HL-60/S4 (cell line): ENCODE measurements at regions not wholly inside any gene's neighbourhood (a gene's known extent, or its start where the extent isn't known, plus 50 kb on each side); places are given as distances from the start of the nearest gene placed in this dataset.

Experiments used
- in situ Hi-C: fragments of 300-500 bp; cut with MboI; formaldehyde crosslinking; loops from 2 replicates; pipeline ENCODE4 v1.14.3; 2022; ENCODE audit warnings: low sequenced_read_pairs

DNA sequence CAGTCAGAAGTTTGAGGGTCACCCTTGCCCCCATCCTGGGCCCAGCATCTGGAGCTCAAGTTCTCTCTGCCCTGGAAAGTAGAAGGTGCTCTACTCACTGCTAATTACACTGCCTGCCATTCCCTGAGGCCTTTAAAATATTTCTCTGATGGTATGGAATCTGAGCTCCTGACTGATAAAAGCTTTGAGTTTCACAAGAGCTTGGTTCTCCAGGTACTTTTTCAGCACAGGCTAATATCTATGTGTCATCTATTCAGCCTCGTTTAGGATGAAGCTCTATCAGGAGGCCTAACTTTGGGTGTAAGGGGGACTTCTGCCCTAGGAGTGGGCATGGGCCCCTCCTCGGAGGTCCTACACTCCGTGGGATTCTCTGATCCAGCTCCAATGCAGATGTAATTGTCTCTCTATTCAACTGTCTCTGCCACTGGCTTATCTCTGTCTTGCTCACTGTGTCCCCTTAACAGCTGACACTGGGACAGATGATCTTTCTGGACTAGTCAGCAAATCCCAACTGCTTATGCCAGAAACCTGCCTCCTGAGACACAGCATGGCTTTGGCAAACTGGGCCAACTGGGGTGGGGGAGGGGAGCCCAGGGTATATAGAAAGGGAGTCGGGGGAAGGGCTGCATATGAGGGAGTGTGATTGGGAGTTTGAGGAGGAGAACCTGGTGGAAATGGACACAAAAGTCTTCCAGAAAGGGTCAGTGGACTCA, 104.2 kb upstream of the GADD45A start:
- in situ Hi-C loops, result no loop called here

GRCh38 chr1:67582625-67583461, 102.2 kb upstream of the GADD45A start:
- in situ Hi-C loops, result no loop called here

DNA sequence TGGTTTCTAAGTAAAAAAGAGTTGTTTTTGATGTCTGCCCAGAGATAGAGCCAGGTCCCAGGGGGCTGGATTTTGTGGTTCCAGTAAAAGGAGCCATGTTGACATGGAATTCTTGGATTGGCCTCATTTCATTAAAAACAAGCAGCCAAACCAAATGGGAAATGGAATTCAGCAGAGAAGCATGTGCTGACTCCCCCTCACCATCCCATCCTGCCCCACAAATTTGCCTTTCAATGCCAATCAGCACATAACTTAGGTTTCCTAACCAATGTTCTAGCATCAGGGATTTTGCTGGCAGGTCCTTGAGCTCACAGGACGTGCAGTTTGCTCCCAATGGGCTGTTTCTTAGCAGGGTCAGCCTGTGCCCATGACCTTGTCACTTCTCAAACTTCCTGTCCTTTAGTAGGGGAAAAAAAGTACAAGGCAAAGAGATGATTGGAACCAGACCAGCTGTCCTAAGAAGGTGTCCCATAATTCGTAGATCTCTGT, 101.5 kb upstream of the GADD45A start:
- in situ Hi-C loops, result no loop called here

GRCh38 chr1:67584938-67585337, 100.1 kb upstream of the GADD45A start:
- in situ Hi-C loops, result no loop called here

- in situ Hi-C loops, result no loop called here
Measured at GRCh38 chr1:67586596-67586995, 98.4 kb upstream of the GADD45A start.

DNA sequence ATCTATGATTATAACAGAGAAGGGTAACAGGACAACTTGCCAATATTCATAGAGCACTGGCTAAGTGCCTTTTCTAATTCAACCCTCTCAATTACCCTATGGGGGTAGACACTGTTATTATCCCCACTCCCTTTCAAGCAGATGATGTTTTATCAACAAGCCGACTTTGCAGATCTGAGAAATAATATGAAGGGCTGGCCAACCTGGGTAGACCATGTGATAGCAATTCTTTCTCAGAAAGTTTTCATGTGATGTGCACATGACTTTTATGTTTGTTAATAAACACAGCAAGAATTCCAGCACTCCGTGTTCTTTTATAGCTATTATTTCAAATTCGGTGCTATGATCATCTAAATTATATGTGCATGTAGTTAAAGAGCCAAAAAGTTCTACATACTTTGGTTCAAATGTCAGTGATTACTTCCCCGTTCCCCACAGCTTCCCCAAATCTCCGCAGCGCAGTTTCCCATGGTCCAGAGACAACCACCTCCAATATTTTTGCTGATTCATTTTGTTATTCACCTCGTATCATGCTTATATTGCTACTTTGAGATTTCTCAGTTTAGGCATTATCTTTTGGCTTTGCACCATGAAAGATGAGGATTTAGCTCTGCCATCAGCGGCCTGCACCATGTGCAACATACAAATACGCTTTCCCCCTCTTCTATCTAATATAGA, 96.7 kb upstream of the GADD45A start:
- in situ Hi-C loops, result no loop called here

DNA sequence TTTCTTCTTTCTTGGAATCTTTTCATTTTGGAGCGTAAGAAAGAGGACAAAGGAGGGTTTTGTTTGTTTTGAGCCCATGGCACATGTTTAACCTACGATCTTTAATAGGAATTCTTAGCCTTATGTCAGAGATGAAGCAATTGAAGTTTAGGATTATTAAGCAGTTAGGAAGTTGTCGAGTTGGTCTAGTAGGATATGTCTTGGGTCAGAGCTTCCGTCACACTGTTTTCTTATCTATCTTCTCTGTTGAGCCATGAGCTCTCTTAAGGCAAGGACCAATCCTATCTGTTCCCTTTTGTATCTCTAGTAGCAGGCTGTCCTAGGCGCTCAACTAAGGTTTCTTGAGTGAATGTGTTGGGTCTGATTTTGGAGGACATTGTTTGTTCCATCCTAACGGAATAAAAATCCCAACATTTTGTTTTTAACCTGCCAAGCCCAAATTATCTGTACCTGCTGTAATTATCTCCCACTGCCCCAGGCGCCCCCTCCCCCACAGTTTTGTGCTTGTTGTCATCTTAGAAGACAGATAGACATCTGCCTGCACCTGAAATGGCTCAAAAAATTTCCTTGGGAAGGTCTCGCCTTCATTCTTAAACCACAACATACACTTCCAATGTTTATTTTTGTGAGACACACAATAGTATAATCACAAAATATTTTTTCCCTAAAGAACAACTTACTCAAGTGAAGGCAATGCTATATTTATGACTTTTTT, 95.3 kb upstream of the GADD45A start:
- in situ Hi-C loops, result no loop called here

DNA sequence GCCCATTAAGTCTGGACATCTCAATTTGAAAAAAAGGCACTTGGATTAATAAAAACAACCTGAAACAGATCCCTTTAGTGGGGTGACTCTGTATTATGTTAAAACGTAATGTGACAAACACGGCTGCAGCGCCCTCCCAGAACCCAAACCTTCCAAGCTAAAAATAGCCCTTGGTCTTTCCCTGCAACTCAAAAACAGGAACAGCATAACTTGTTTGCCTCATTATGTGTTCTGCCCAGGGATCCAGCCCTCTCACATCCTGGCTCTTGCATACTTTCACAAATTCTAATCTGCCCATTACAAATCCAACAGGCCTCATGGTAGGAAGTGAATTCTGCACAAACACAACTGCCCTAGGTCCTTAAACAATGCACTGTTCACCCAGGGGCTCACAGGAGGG, 94.7 kb upstream of the GADD45A start:
- in situ Hi-C loops, result no loop called here

DNA sequence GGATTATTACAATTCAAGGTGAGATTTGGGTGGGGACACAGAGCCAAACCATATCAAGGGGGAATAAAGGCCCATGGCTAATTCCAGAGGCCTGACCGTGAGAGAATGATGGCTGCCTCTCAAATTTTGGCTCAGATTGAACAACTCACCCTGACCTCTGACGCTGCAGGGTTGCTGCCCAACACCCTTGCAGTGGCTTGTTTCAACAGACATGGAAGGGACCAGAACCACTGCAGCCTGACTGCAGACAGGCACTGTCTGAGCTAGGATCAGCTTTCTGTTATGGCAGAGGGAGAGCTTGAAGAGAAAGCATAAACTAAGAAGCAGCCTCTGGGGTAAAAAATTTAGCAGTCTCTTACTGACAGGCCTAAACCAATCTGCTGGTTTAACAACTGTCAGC, 90.2 kb upstream of the GADD45A start:
- in situ Hi-C loops, result no loop called here

DNA sequence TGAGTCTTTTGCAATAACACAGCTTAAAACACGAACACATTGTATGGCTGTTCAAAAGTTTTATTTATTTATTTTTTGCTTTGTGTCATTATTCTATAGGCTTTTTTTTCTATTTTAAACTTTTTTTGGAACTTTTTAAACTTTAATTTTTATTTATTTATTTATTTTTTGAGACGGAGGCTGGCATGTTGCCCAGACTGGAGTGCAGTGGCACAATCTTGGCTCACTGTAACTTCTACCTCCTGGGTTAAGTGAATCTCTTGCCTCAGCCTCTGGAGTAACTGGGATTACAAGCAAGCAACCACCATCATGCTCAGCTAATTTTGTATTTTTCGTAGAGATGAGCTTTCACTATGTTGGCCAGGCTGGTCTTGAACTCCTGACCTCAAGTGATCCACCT, 88.3 kb upstream of the GADD45A start:
- in situ Hi-C loops, result no loop called here

DNA sequence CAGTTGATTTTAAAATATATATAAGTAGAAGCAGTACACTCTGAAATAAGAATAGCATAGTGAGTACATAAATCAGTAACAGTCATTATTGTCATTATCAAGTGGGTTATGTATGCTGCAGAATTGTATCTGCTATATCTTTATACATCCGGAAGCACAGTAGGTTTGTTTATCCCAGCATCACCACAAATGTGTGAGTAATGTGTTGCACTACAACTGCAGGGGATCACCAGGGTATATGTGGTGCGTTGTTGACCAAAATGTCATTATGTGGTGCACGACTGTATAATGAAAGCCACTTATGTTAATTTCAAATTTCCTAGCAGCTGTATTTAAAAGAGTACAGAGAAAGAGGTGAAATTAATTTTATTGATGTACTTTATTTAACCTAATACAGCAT, 87.7 kb upstream of the GADD45A start:
- in situ Hi-C loops, result no loop called here

DNA sequence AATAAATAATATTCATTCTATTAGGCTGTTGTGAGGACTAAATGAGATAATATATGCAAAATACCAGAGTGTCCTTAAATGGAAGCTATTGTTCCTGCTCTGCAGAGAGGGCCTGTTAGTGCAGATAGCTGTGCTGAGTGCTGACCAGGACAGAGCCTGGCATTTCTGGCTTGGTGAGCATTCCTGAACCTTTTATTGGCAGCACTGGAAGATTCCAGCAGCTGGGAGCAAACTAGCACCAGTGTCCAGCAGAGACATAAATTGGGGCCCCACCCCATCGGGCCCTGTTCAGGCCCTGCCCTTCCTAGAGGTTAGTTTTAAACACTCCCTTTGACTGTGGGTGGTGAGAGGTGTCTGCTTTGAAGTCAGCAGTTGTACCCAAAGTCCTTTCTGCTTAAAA, 85.9 kb upstream of the GADD45A start:
- in situ Hi-C loops, result no loop called here

DNA sequence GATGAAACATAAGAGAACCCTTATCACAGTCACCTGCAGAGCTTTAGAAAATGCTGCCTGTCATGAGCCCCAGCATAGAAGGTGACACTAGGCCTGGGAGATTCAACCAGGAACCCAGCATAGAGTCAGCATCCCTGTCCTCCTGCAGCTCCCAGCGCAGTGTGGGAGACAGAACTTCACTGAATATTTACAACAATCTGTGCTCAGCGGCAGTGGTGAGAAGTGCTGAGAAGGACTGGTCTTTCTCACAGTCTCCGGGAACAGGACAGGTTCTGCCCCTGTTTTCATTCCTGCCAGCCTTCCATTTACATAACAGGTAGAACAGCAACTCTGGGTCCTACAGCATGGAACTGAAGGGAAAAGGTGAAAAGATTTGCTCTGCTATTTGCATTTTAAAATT, 83.5 kb upstream of the GADD45A start:
- in situ Hi-C loops, result no loop called here

DNA sequence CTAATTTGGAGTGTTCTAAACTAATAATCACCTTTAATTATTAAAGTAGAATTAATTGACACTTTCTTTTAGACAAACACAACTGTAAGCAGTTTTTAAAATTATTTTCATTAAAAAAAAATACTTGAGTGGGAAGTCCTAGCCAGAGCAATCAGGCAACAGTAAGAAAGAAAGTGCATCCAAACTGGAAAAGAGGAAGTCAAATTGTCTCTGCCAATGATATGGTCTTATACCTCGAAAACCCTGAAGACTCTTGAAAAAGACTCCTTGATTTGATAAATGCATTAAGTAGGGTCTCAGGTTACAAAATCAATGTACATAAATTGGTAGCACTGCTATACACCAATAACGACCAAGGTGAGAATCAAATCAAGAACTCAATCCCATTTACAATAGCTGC, 83.0 kb upstream of the GADD45A start:
- in situ Hi-C loops, result no loop called here

- in situ Hi-C loops, result no loop called here
Measured at GRCh38 chr1:67604778-67605177, 80.2 kb upstream of the GADD45A start.

DNA sequence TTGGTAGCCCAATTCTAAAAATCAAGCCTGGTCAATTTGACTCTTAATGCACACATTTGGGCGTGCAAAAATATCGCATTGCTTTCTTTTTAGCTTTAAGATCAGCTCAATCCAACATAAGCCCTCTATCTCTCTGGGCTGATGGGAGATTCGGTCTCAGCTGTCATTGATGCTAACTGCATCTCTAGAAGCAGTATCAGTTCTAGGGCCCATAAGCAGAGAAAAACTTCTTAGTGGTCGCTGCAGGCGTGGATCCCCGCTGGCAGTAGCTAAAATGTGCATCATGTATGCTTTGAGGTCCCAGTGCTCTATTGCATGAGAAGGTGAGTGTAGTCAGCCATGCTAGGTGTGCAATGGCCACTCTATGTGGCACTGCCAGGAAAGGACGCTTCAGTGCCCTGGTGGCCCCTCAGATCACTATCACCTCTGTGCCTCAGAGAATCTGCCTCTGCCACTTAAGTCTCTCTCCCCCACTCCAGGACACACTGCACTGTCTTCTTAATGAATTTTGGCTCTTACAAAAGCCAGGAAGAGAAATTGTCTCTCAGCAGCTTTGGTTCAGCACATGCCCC, 79.7 kb upstream of the GADD45A start:
- in situ Hi-C loops, result no loop called here

DNA sequence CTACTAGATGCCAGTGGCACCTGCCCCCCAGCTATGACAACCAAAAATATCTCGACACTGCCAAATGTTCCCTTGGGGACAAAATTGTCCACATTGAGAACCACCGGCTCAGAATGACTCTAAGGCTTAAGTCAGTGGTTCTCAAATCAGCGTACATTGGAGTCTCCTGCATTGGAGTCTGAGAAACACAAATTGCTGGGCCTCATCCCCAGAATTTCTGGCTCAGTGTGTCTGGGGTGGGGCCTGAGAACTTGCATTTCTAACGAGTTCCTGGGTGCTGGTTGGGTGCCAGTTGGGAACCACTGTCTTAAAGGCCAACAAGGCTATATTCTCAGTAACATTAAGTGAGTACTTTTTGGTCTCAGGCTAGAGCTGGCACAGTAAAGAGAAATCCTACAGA, 77.7 kb upstream of the GADD45A start:
- in situ Hi-C loops, result no loop called here

GRCh38 chr1:67607699-67608098, 77.3 kb upstream of the GADD45A start:
- in situ Hi-C loops, result no loop called here

DNA sequence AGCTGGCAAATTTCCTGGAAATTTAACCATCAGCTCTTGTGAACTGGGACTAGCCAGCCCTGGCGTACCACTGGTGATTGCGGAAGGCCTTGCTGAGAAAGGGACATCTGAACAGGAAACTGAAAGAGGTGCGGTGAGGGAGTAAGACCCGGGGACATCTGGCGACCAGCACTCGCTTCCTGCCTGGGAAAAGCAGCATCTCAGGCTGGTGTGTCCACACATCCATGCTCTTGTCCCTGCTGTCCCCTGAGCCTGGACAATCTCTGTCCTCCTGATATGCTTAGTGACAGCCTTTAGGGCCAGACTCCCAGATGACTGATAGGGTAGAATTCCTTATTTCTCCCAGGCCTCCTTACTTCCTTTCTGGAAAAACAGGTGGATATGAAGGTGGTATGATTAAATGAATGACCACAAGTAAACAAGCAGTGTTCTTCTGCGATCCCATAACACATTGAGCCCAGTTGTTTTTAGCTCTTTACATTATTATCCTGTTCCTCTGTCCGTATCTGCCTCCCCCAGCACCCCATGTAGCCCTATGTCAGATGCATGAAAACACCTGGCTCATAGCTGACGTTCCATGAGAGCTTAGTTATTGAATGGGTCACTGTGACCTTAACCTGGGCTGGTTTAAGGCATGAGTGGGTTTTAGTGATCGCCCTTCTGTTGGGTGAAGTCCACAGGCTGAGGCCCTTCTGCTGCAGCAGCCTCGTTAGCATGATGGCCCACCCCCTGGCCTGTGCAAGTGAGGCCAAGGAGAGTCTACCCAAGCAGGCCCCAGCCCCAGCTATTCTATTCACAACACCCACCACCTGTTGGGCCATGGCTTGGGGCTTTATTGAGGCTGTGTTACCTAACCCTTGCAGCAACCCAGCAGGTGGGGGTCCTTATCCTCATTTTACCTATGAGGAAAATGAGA, 76.1 kb upstream of the GADD45A start:
- in situ Hi-C loops, result no loop called here
